IMR-90 (cell line): ENCODE measurements at regions not wholly inside any gene's neighbourhood (a gene's known extent, or its start where the extent isn't known, plus 50 kb on each side); places are given as distances from the start of the nearest gene placed in this dataset.

ENCODE experiments used
- ATAC-seq: fragments of 200-7000 bp; cut with Tn5 transposase; 2 replicates; pipeline ENCODE4 v1.9.1; 2020; ENCODE audit warnings: low read depth, mild to moderate bottlenecking, moderate library complexity
- BruUV-seq: library from RNA; stranded (reverse); fragments of 400-500 nt; replicated peaks from 2 replicates; lab custom pipeline; 2021; lab: Mats Ljungman, UMichigan
- CTCF ChIA-PET: fragments of 300-600 bp; formaldehyde crosslinking; extraction: SDS; loops from one replicate; lab custom pipeline; 2021; ENCODE audit warnings: antibody characterized with exemption; lab: Yijun Ruan, JAX
- POLR2A ChIA-PET: fragments of 300-600 bp; sonication (Branson Sonifier 250); formaldehyde crosslinking; loops from one replicate; lab custom pipeline; 2022; ENCODE audit warnings: antibody characterized with exemption; ENCODE audit not compliant: unreplicated experiment; lab: Charles Lee
- DNase-seq: peaks from one replicate; pipeline ENCODE4 v3.0.0; 2013
- H2AFZ ChIP-seq: replicated peaks from 2 replicates; pipeline ENCODE3; 2013; ENCODE audit warnings: low read length, mild to moderate bottlenecking; ENCODE audit not compliant: poor library complexity
- H2AK5ac ChIP-seq: 2 replicates; pipeline ENCODE4 v1.6.1; 2013; ENCODE audit warnings: low read depth, low read length, inconsistent platforms
- H2AK9ac ChIP-seq: replicated peaks from 2 replicates; pipeline ENCODE3; 2013; ENCODE audit warnings: mild to moderate bottlenecking, low read depth, low read length, moderate library complexity; ENCODE audit not compliant: poor library complexity
- H2BK120ac ChIP-seq: 2 replicates; pipeline ENCODE4 v1.6.1; 2013; ENCODE audit warnings: low read depth, low read length, inconsistent platforms
- H2BK15ac ChIP-seq: 3 replicates; pipeline ENCODE4 v1.6.1; 2013; ENCODE audit warnings: low read depth, low read length, inconsistent platforms
- H2BK20ac ChIP-seq: 2 replicates; pipeline ENCODE4 v1.6.1; 2013; ENCODE audit warnings: low read depth, mild to moderate bottlenecking, inconsistent platforms, low read length, moderate library complexity
- H2BK5ac ChIP-seq: 2 replicates; pipeline ENCODE4 v1.6.1; 2013; ENCODE audit warnings: mild to moderate bottlenecking, low read depth, low read length, inconsistent platforms; ENCODE audit not compliant: poor library complexity, severe bottlenecking
- H3K14ac ChIP-seq: replicated peaks from 2 replicates; pipeline ENCODE4 v1.6.1; 2013; ENCODE audit warnings: low read depth, low read length, inconsistent platforms
- H3K18ac ChIP-seq: 2 replicates; pipeline ENCODE4 v1.6.1; 2013; ENCODE audit warnings: low read depth, low read length, control low read depth
- H3K23ac ChIP-seq: 2 replicates; pipeline ENCODE4 v1.6.1; 2013; ENCODE audit warnings: low read depth, low read length, inconsistent platforms
- H3K27ac ChIP-seq: 2 replicates; pipeline ENCODE4 v1.5.1; 2013; ENCODE audit warnings: mild to moderate bottlenecking, control low read depth, low read length; ENCODE audit not compliant: insufficient read depth
- H3K27me3 ChIP-seq: 2 replicates; pipeline ENCODE4 v1.6.1; 2013; ENCODE audit warnings: low read length; ENCODE audit not compliant: control insufficient read depth, insufficient read depth
- H3K36me3 ChIP-seq: 2 replicates; pipeline ENCODE4 v1.6.1; 2013; ENCODE audit warnings: low read length, mixed read lengths; ENCODE audit not compliant: control insufficient read depth, insufficient read depth
- H3K4ac ChIP-seq: 2 replicates; pipeline ENCODE4 v1.6.1; 2013; ENCODE audit warnings: low read depth, low read length, inconsistent platforms
- H3K4me1 ChIP-seq: 2 replicates; pipeline ENCODE4 v1.6.1; 2013; ENCODE audit warnings: low read length, mixed read lengths; ENCODE audit not compliant: control insufficient read depth, insufficient read depth
- H3K4me2 ChIP-seq: 2 replicates; pipeline ENCODE4 v1.6.1; 2013; ENCODE audit warnings: low read depth, mild to moderate bottlenecking, control low read depth, low read length, moderate library complexity
- H3K4me3 ChIP-seq: 2 replicates; pipeline ENCODE4 v1.5.1; 2013; ENCODE audit warnings: low read depth, mild to moderate bottlenecking, control low read depth, low read length, moderate library complexity; ENCODE audit not compliant: insufficient read depth
- H3K56ac ChIP-seq: 2 replicates; pipeline ENCODE4 v1.6.1; 2013; ENCODE audit warnings: low read length, inconsistent platforms; ENCODE audit not compliant: insufficient read depth; ENCODE audit errors: extremely low read depth
- H3K79me1 ChIP-seq, 2 experiments: 2 replicates each; pipeline ENCODE4 v1.6.1; 2013; ENCODE audit warnings: low read length in 2 of 2, inconsistent platforms in 1 of 2, low read depth in 1 of 2
- H3K9ac ChIP-seq: 2 replicates; pipeline ENCODE4 v1.6.1; 2013; ENCODE audit warnings: low read depth, low read length, control low read depth
- H3K9me1 ChIP-seq: 2 replicates; pipeline ENCODE4 v1.6.1; 2013; ENCODE audit warnings: low read length, inconsistent platforms; ENCODE audit not compliant: insufficient read depth
- H3K9me3 ChIP-seq: 2 replicates; pipeline ENCODE4 v1.6.1; 2013; ENCODE audit warnings: low read length; ENCODE audit not compliant: control insufficient read depth, insufficient read depth
- H4K20me1 ChIP-seq: 2 replicates; pipeline ENCODE4 v1.6.1; 2013; ENCODE audit warnings: low read length, inconsistent platforms; ENCODE audit not compliant: insufficient read depth
- H4K5ac ChIP-seq: 2 replicates; pipeline ENCODE4 v1.6.1; 2013; ENCODE audit warnings: mild to moderate bottlenecking, low read depth, low read length, control low read depth
- H4K8ac ChIP-seq, 2 experiments: 2 replicates each; pipeline ENCODE4 v1.6.1; 2013; ENCODE audit warnings: low read depth in 2 of 2, low read length in 2 of 2, control low read depth in 1 of 2, inconsistent platforms in 1 of 2
- H4K91ac ChIP-seq: 2 replicates; pipeline ENCODE4 v1.6.1; 2013; ENCODE audit warnings: low read depth, low read length, inconsistent platforms; ENCODE audit not compliant: insufficient read depth
- BHLHE40 ChIP-seq: fragments of 150-350 bp; IDR thresholded peaks from 2 replicates; pipeline ENCODE4 v1.6.1; 2016; ENCODE audit warnings: mild to moderate bottlenecking, low read depth, low read length
- CEBPB ChIP-seq: IDR thresholded peaks from 2 replicates; pipeline ENCODE4 v1.6.1; 2012; ENCODE audit warnings: low read depth, low read length, improper control_type of control experiment
- CHD1 ChIP-seq: IDR thresholded peaks from 2 replicates; pipeline ENCODE4 v1.6.1; 2012; ENCODE audit warnings: low read depth, low read length, improper control_type of control experiment
- CTCF ChIP-seq: conservative IDR thresholded peaks from 2 replicates; pipeline ENCODE4 v1.5.1; 2012; ENCODE audit warnings: mild to moderate bottlenecking, low read depth, low read length, improper control_type of control experiment
- ELK1 ChIP-seq: fragments of 150-350 bp; IDR thresholded peaks from 2 replicates; pipeline ENCODE4 v1.6.1; 2016; ENCODE audit warnings: low read depth, mild to moderate bottlenecking, low read length, moderate library complexity, borderline replicate concordance
- FOS ChIP-seq: fragments of 150-350 bp; IDR thresholded peaks from 2 replicates; pipeline ENCODE4 v1.6.1; 2016; ENCODE audit warnings: low read depth, low read length
- MAFK ChIP-seq: IDR thresholded peaks from 2 replicates; pipeline ENCODE4 v1.6.1; 2012; ENCODE audit warnings: low read depth, low read length, improper control_type of control experiment
- MAZ ChIP-seq: IDR thresholded peaks from 2 replicates; pipeline ENCODE4 v1.6.1; 2012; ENCODE audit warnings: low read depth, mild to moderate bottlenecking, low read length, improper control_type of control experiment, moderate library complexity, borderline replicate concordance
- MXI1 ChIP-seq: IDR thresholded peaks from 2 replicates; pipeline ENCODE4 v1.6.1; 2012; ENCODE audit warnings: low read depth, mild to moderate bottlenecking, low read length, moderate library complexity, borderline replicate concordance
- NFE2L2 ChIP-seq: fragments of 150-350 bp; IDR thresholded peaks from 2 replicates; pipeline ENCODE4 v1.6.1; 2016; ENCODE audit warnings: low read depth, mild to moderate bottlenecking, low read length
- POLR2A ChIP-seq: IDR thresholded peaks from 2 replicates; pipeline ENCODE4 v1.6.1; 2012; ENCODE audit warnings: mild to moderate bottlenecking, low read depth, low read length
- RAD21 ChIP-seq: IDR thresholded peaks from 2 replicates; pipeline ENCODE4 v1.6.1; 2012; ENCODE audit warnings: low read length, improper control_type of control experiment
- RCOR1 ChIP-seq: IDR thresholded peaks from 2 replicates; pipeline ENCODE4 v1.6.1; 2012; ENCODE audit warnings: mild to moderate bottlenecking, low read length, improper control_type of control experiment; ENCODE audit not compliant: insufficient replicate concordance
- RFX5 ChIP-seq: IDR thresholded peaks from 2 replicates; pipeline ENCODE4 v1.8.0; 2012; ENCODE audit warnings: low read depth, mild to moderate bottlenecking, low read length, moderate library complexity
- SMC3 ChIP-seq: fragments of 150-350 bp; IDR thresholded peaks from 2 replicates; pipeline ENCODE4 v1.6.1; 2016; ENCODE audit warnings: low read depth, mild to moderate bottlenecking, antibody characterized with exemption, low read length, moderate library complexity
- USF2 ChIP-seq: fragments of 150-350 bp; IDR thresholded peaks from 2 replicates; pipeline ENCODE4 v1.6.1; 2017; ENCODE audit warnings: mild to moderate bottlenecking, antibody characterized with exemption, low read length, low read depth
- WGBS, 2 experiments: methylation state at CpG; one replicate each; pipeline versions ENCODE4 v1.1.5 to v1.1.7; 2013; ENCODE audit warnings: missing lambda C conversion rate in 2 of 2; ENCODE audit not compliant: insufficient read length in 1 of 2; ENCODE audit errors: extremely low coverage in 2 of 2; 5-methylcytosine and 5-hydroxymethylcytosine counted together
- dilution Hi-C: fragments of 300-500 bp; cut with HindIII; formaldehyde crosslinking; loops from one replicate; pipeline ENCODE4 v1.14.3; 2018; ENCODE audit warnings: low sequenced_read_pairs; ENCODE audit not compliant: unreplicated experiment
- in situ Hi-C: fragments of 300-500 bp; cut with MboI; formaldehyde crosslinking; loops from 3 replicates; pipeline ENCODE4 v1.14.3; 2019; ENCODE audit warnings: low sequenced_read_pairs, inconsistent platforms, mixed read lengths
- intact Hi-C: fragments of 100-400 bp; cut with micrococcal nuclease; formaldehyde crosslinking; loops from 2 replicates; pipeline ENCODE4 v1.10.0; 2022

GRCh38 chr5:38613490-38613889 lies 57.0 kb upstream of the LIFR start:
- H2BK20ac ChIP-seq = no peak overlapping the region
- no peak overlapping the region for H4K91ac ChIP-seq
- no peak overlapping the region for H3K14ac ChIP-seq
- H2BK120ac ChIP-seq = no peak overlapping the region
- POLR2A ChIA-PET = no interaction called here
- no peaks in the 10 kb centered on the region for H4K20me1 ChIP-seq
- H3K9me3 ChIP-seq = no peaks in the 10 kb centered on the region
- H3K9ac ChIP-seq = no peak overlapping the region
- no peak for TF ChIP-seq MAFK
- TF ChIP-seq SMC3 = no peak
- no peak for TF ChIP-seq BHLHE40
- no peak for TF ChIP-seq RAD21
- TF ChIP-seq CHD1 = no peak
- TF ChIP-seq USF2 = no peak
- no peak for TF ChIP-seq CTCF
- no peak for TF ChIP-seq ELK1
- no peak for TF ChIP-seq NFE2L2
- TF ChIP-seq RCOR1 = no peak
- no peak for TF ChIP-seq RFX5
- no peak for TF ChIP-seq CEBPB
- no peak for TF ChIP-seq FOS
- TF ChIP-seq MAZ = no peak
- no peak for TF ChIP-seq MXI1
- TF ChIP-seq POLR2A = no peak
- no peak overlapping the region for H2AK9ac ChIP-seq
- no peak overlapping the region for H3K56ac ChIP-seq
- H2BK15ac ChIP-seq = no peak overlapping the region
- no peak overlapping the region for H4K5ac ChIP-seq
- H3K4ac ChIP-seq = no peak overlapping the region
- no peaks in the 10 kb centered on the region for H3K79me1 ChIP-seq
- no TSS peak for BruUV-seq
- dilution Hi-C loops = no loop called here
- H3K36me3 ChIP-seq = no peaks in the 10 kb centered on the region
- H3K4me2 ChIP-seq = no peak overlapping the region
- no peaks in the 10 kb centered on the region for H3K9me1 ChIP-seq
- WGBS, 2 experiments = no CpG with 5 or more reads among the region's 3 CpGs
- peaks cover 2% of the 10 kb centered on the region; the same call in 1 of the 2 replicates for H3K4me1 ChIP-seq
- H3K23ac ChIP-seq = no peak overlapping the region
- peaks cover 1% of the 10 kb centered on the region; the same call in 1 of the 2 replicates for H3K27me3 ChIP-seq
- no peak overlapping the region for H2AK5ac ChIP-seq
- intact Hi-C loops = no loop called here
- in situ Hi-C loops = no loop called here
- H3K27ac ChIP-seq = no peak overlapping the region
- H4K8ac ChIP-seq = no peak overlapping the region
- no peak overlapping the region for H2AFZ ChIP-seq
- DNase-seq (no peak), ATAC-seq (no peak)
- no peak overlapping the region for H3K4me3 ChIP-seq
- no peak overlapping the region for H2BK5ac ChIP-seq
- H3K18ac ChIP-seq = no peak overlapping the region
- CTCF ChIA-PET = interaction anchor here (1.0 kb wide), 1 partner anchor 193 kb away, joined by 4 read pairs; no protein-coding TSS in a partner anchor
